OCI-LY7 (cell line): ENCODE measurements at regions not wholly inside any gene's neighbourhood (a gene's known extent, or its start where the extent isn't known, plus 50 kb on each side); places are given as distances from the start of the nearest gene placed in this dataset.

ENCODE experiments used
- BruUV-seq: library from RNA; stranded (reverse); fragments of 400-500 nt; replicated peaks from 2 replicates; lab custom pipeline; 2021; lab: Mats Ljungman, UMichigan
- CTCF ChIA-PET: fragments of 300-600 bp; sonication (Branson Sonifier 250); formaldehyde crosslinking; loops from one replicate; lab custom pipeline; 2022; ENCODE audit warnings: antibody characterized with exemption; ENCODE audit not compliant: unreplicated experiment; lab: Charles Lee
- POLR2A ChIA-PET: fragments of 300-600 bp; sonication (Branson Sonifier 250); formaldehyde crosslinking; loops from one replicate; lab custom pipeline; 2022; ENCODE audit warnings: antibody characterized with exemption; lab: Charles Lee
- DNase-seq: peaks from one replicate; pipeline ENCODE4 v3.0.0-alpha.2; 2015; ENCODE audit warnings: low spot score
- H2AFZ ChIP-seq: fragments of 200-600 bp; sonication (generic), shearing (Covaris generic); 2 replicates; pipeline ENCODE4 v1.6.1; 2014; ENCODE audit warnings: mild to moderate bottlenecking, antibody characterized with exemption, low read length, moderate library complexity
- H3K27ac ChIP-seq: fragments of 200-600 bp; sonication (generic); 2 replicates; pipeline ENCODE4 v1.5.1; 2014; ENCODE audit warnings: mixed run types, low read depth, mild to moderate bottlenecking, moderate library complexity, low read length, inconsistent platforms; ENCODE audit not compliant: poor library complexity, severe bottlenecking
- H3K36me3 ChIP-seq: fragments of 200-600 bp; sonication (generic); 2 replicates; pipeline ENCODE4 v1.6.1; 2014; ENCODE audit warnings: mild to moderate bottlenecking, antibody characterized with exemption, low read length, moderate library complexity, mixed read lengths; ENCODE audit not compliant: insufficient read depth
- H3K4me1 ChIP-seq: fragments of 200-600 bp; sonication (generic); 2 replicates; pipeline ENCODE4 v1.5.1; 2014; ENCODE audit warnings: mild to moderate bottlenecking, low read length; ENCODE audit not compliant: insufficient read depth, poor library complexity, severe bottlenecking
- H3K4me2 ChIP-seq: fragments of 200-600 bp; sonication (generic); 2 replicates; pipeline ENCODE4 v1.6.1; 2014; ENCODE audit warnings: mild to moderate bottlenecking, low read length
- H3K4me3 ChIP-seq: fragments of 200-600 bp; sonication (generic); 2 replicates; pipeline ENCODE4 v1.5.1; 2014; ENCODE audit warnings: mild to moderate bottlenecking, low read depth, low read length; ENCODE audit not compliant: poor library complexity, severe bottlenecking
- H3K79me2 ChIP-seq: fragments of 200-600 bp; sonication (generic); 2 replicates; pipeline ENCODE4 v1.6.1; 2016; ENCODE audit warnings: low read depth, mild to moderate bottlenecking, low read length, moderate library complexity, mixed read lengths; ENCODE audit not compliant: insufficient read depth
- H3K9me2 ChIP-seq: fragments of 200-600 bp; sonication (generic); 2 replicates; pipeline ENCODE4 v1.6.1; 2016; ENCODE audit warnings: mild to moderate bottlenecking, low read length, mixed read lengths; ENCODE audit not compliant: insufficient read depth
- H3K9me3 ChIP-seq: fragments of 200-600 bp; sonication (generic); 2 replicates; pipeline ENCODE4 v1.6.1; 2014; ENCODE audit warnings: mild to moderate bottlenecking, mixed run types, low read length, mixed read lengths
- H4K20me1 ChIP-seq: fragments of 200-600 bp; sonication (generic); 2 replicates; pipeline ENCODE4 v1.6.1; 2014; ENCODE audit warnings: mild to moderate bottlenecking, antibody characterized with exemption, low read length, moderate library complexity, mixed read lengths; ENCODE audit not compliant: insufficient read depth
- EZH2phosphoT487 ChIP-seq: fragments of 200-600 bp; sonication (generic); IDR thresholded peaks from 2 replicates; pipeline ENCODE4 v1.6.1; 2018; ENCODE audit warnings: low read depth, borderline replicate concordance, mild to moderate bottlenecking, mixed run types, antibody characterized with exemption, low read length, moderate library complexity, mixed read lengths
- intact Hi-C: fragments of 100-400 bp; cut with micrococcal nuclease; formaldehyde crosslinking; loops from one replicate; pipeline ENCODE4 v1.10.0; 2022; ENCODE audit not compliant: unreplicated experiment
- TF ChIP-seq, protein P1 (sequence below): fragments of 200-600 bp; sonication (generic); conservative IDR thresholded peaks from 2 replicates; pipeline ENCODE4 v1.5.1; 2014; ENCODE audit warnings: mild to moderate bottlenecking, antibody characterized with exemption, low read length, moderate library complexity, mixed read lengths

- Histone ChIP-seq H2AFZ (no peak overlapping the region), H3K4me2 (no peak overlapping the region), H4K20me1 (no peaks in the 10 kb centered on the region), H3K27ac (no peak overlapping the region), H3K4me1 (no peaks in the 10 kb centered on the region), H3K79me2 (no peaks in the 10 kb centered on the region), H3K9me3 (no peaks in the 10 kb centered on the region), H3K9me2 (no peaks in the 10 kb centered on the region), H3K4me3 (no peak overlapping the region), H3K36me3 (no peaks in the 10 kb centered on the region)
- ChIA-PET CTCF (no interaction called here), POLR2A (no interaction called here)
- DNase-seq = no peak
- BruUV-seq = no TSS peak
- no peak for TF ChIP-seq EZH2phosphoT487
- TF ChIP-seq, protein P1, sequence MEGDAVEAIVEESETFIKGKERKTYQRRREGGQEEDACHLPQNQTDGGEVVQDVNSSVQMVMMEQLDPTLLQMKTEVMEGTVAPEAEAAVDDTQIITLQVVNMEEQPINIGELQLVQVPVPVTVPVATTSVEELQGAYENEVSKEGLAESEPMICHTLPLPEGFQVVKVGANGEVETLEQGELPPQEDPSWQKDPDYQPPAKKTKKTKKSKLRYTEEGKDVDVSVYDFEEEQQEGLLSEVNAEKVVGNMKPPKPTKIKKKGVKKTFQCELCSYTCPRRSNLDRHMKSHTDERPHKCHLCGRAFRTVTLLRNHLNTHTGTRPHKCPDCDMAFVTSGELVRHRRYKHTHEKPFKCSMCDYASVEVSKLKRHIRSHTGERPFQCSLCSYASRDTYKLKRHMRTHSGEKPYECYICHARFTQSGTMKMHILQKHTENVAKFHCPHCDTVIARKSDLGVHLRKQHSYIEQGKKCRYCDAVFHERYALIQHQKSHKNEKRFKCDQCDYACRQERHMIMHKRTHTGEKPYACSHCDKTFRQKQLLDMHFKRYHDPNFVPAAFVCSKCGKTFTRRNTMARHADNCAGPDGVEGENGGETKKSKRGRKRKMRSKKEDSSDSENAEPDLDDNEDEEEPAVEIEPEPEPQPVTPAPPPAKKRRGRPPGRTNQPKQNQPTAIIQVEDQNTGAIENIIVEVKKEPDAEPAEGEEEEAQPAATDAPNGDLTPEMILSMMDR = no peak
- intact Hi-C loops = no loop called here
These were observed 221.6 kb downstream of the VAPA start for GRCh38 chr18:10135302-10135926.

DNA sequence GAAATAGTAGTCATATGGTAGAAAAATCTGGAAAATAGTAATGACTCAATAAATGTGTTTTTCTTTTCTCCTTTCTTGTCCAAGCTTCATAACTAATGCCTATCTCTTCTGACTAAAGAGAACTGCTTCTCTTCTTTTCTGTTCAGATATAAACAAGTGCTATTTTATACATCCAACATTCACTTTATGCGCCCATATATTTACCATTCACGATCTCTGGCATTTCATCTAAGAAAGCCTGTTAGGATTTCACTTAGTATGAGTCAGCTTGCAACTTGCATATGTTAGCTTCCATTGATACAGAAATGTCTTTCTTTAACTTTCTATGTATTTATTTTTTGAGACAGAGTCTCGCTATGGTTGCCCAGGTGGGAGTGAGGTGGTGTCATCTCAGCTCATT is 224.9 kb downstream of the VAPA start:
- Histone ChIP-seq H2AFZ (no peak overlapping the region), H3K79me2 (no peaks in the 10 kb centered on the region), H3K4me1 (no peaks in the 10 kb centered on the region), H3K27ac (no peak overlapping the region), H3K4me2 (no peak overlapping the region), H4K20me1 (no peaks in the 10 kb centered on the region), H3K4me3 (no peak overlapping the region), H3K9me2 (no peaks in the 10 kb centered on the region), H3K9me3 (no peaks in the 10 kb centered on the region), H3K36me3 (no peaks in the 10 kb centered on the region)
- ChIA-PET CTCF (no interaction called here), POLR2A (interaction anchor here (0.6 to 0.7 kb wide), 2 partner anchors 81 to 232 kb away, joined by 3 read pairs; no protein-coding TSS in a partner anchor)
- intact Hi-C loops = no loop called here
- DNase-seq = no peak
- BruUV-seq = no TSS peak
- no peak for TF ChIP-seq EZH2phosphoT487
- TF ChIP-seq, protein P1 = no peak

GRCh38 chr18:10139783-10140410 is 226.1 kb downstream of the VAPA start:
- no TSS peak for BruUV-seq
- no peak overlapping the region for H3K4me3 ChIP-seq
- H3K4me2 ChIP-seq = no peak overlapping the region
- no peaks in the 10 kb centered on the region for H3K79me2 ChIP-seq
- no peak overlapping the region for H3K27ac ChIP-seq
- ChIA-PET POLR2A (interaction anchor here (0.6 kb wide), 4 partner anchors 85 to 244 kb away, joined by 3 to 4 read pairs (median 3); no protein-coding TSS in a partner anchor), CTCF (no interaction called here)
- no peaks in the 10 kb centered on the region for H3K4me1 ChIP-seq
- no peaks in the 10 kb centered on the region for H3K9me2 ChIP-seq
- H3K9me3 ChIP-seq = no peaks in the 10 kb centered on the region
- H4K20me1 ChIP-seq = no peaks in the 10 kb centered on the region
- no peaks in the 10 kb centered on the region for H3K36me3 ChIP-seq
- no peak for DNase-seq
- no peak for TF ChIP-seq EZH2phosphoT487
- TF ChIP-seq, protein P1 = no peak
- intact Hi-C loops = no loop called here
- H2AFZ ChIP-seq = no peak overlapping the region
